HG03460 (cell line): ENCODE measurements at regions not wholly inside any gene's neighbourhood (a gene's known extent, or its start where the extent isn't known, plus 50 kb on each side); places are given as distances from the start of the nearest gene placed in this dataset.

ENCODE experiments used
- ATAC-seq: cut with Tn5 transposase; IDR thresholded peaks from one replicate; pipeline ENCODE4 v1.9.1; 2021; ENCODE audit not compliant: unreplicated experiment

GRCh38 chr6:118761645-118762044, 110.3 kb upstream of the CEP85L start:
- no peak for ATAC-seq

- no peak for ATAC-seq
These were observed 107.6 kb upstream of the CEP85L start for GRCh38 chr6:118758946-118759345.

GRCh38 chr6:118755941-118756646, 104.7 kb upstream of the CEP85L start:
- no peak for ATAC-seq

GRCh38 chr6:118752803-118753202, 101.4 kb upstream of the CEP85L start:
- ATAC-seq = no peak

- ATAC-seq = no peak
These were observed 99.7 kb upstream of the CEP85L start for GRCh38 chr6:118751072-118751471.

- no peak for ATAC-seq
These were observed 98.8 kb upstream of the CEP85L start for GRCh38 chr6:118750143-118750542.

- ATAC-seq = no peak
These were observed 97.1 kb upstream of the CEP85L start for GRCh38 chr6:118748311-118749062.

- ATAC-seq = no peak
These were observed 95.4 kb upstream of the CEP85L start for GRCh38 chr6:118746825-118747174.

GRCh38 chr6:118746145-118746824, 94.9 kb upstream of the CEP85L start:
- ATAC-seq = no peak

GRCh38 chr6:118745156-118745555, 93.8 kb upstream of the CEP85L start:
- ATAC-seq = no peak

GRCh38 chr6:118744261-118744941, 93.0 kb upstream of the CEP85L start:
- ATAC-seq = no peak

- no peak for ATAC-seq
These were observed 92.4 kb upstream of the CEP85L start for GRCh38 chr6:118743746-118744145.

- no peak for ATAC-seq
These were observed 89.0 kb upstream of the CEP85L start for GRCh38 chr6:118740372-118740771.

GRCh38 chr6:118739696-118740353, 88.4 kb upstream of the CEP85L start:
- no peak for ATAC-seq

GRCh38 chr6:118736440-118736839, 85.0 kb upstream of the CEP85L start:
- ATAC-seq = no peak

- no peak for ATAC-seq
These were observed 83.9 kb upstream of the CEP85L start for GRCh38 chr6:118735320-118735719.

GRCh38 chr6:118725944-118726343, 74.6 kb upstream of the CEP85L start:
- no peak for ATAC-seq

- peak; percentile 86 for ATAC-seq
These were observed 72.8 kb upstream of the CEP85L start for GRCh38 chr6:118724211-118724610.

- ATAC-seq = no peak
These were observed 71.7 kb upstream of the CEP85L start for GRCh38 chr6:118722829-118723813.

GRCh38 chr6:118720125-118720473, 68.7 kb upstream of the CEP85L start:
- ATAC-seq = no peak
